ENCODE measurements at regions not wholly inside any gene's neighbourhood (a gene's known extent, or its start where the extent isn't known, plus 50 kb on each side); places are given as distances from the start of the nearest gene placed in this dataset.

DNA sequence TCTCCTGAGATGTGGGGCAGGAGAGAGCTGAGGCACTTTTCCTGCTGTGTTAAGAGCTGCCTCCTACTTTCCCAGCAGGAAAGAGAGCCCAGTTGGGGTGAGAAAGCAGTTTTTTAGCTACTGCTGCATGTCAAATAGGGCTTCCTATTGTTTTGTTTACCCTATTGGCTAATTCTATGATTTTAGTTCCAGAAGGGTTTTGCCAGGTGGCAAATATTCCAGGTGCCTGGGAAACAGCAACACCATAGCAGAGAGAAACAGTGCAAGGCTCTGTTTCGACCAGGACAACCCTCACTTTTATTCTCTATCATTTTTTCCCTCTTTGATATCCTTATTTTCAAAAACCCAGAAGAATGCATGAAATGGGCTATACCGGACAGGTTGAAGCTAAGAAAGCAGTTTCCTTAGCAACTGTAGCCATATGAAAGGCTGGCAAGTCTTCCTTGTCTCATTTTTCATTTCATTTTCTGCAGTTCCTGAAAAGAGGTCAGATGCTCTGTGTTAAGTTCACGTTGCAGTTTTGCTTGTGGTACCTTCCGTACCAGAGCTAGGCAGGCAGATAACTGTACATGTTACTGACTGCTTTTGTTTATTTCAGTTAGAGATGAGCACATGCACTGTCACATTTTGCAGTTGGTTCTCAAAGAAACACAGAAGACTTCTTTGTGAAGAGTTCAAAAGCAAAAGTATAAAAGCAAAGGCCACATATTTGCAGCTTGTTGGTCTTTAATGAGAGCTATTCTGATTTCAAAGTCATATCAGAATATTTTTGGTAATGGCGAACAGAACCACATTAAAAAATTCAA, 84.8 kb downstream of the AQP4 start:
- Histone ChIP-seq H3K4me1 (no peaks in the 10 kb centered on the region), H3K4me3 (no peak overlapping the region), H3K9me3 (no peaks in the 10 kb centered on the region), H3K27ac (no peak overlapping the region), H3K27me3 (no peaks in the 10 kb centered on the region), H3K36me3 (no peaks in the 10 kb centered on the region)
- TF ChIP-seq, protein P1, sequence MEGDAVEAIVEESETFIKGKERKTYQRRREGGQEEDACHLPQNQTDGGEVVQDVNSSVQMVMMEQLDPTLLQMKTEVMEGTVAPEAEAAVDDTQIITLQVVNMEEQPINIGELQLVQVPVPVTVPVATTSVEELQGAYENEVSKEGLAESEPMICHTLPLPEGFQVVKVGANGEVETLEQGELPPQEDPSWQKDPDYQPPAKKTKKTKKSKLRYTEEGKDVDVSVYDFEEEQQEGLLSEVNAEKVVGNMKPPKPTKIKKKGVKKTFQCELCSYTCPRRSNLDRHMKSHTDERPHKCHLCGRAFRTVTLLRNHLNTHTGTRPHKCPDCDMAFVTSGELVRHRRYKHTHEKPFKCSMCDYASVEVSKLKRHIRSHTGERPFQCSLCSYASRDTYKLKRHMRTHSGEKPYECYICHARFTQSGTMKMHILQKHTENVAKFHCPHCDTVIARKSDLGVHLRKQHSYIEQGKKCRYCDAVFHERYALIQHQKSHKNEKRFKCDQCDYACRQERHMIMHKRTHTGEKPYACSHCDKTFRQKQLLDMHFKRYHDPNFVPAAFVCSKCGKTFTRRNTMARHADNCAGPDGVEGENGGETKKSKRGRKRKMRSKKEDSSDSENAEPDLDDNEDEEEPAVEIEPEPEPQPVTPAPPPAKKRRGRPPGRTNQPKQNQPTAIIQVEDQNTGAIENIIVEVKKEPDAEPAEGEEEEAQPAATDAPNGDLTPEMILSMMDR (IDR thresholded peaks at IDR 0.05): no peak
- no peak for TF ChIP-seq POLR2A (IDR thresholded peaks at IDR 0.05)
- no peak for DNase-seq
- intact Hi-C loops (cut with DNase I; ENCODE audit: low total_unique reads): no loop called here

DNA sequence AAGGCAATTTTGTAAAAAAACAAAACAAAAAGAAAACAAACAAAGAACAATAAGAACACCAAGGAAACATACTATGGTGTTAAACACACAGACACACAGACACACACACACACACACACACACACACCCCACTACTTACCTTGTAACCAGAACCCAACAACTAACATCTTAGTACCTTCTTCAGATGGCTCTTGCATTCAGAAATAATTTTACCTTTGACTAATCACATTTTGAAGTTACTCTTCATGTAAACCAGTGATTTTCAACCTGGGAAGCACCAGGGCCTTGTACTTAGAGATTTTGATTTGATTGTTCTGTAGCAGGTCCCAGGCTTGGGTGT, 87.5 kb downstream of the AQP4 start:
- Histone ChIP-seq H3K27ac (no peak overlapping the region), H3K9me3 (no peaks in the 10 kb centered on the region), H3K4me1 (no peaks in the 10 kb centered on the region), H3K4me3 (no peak overlapping the region), H3K27me3 (no peaks in the 10 kb centered on the region), H3K36me3 (no peaks in the 10 kb centered on the region)
- intact Hi-C loops (cut with DNase I; ENCODE audit: low total_unique reads): no loop called here
- no peak for DNase-seq
- TF ChIP-seq, protein P1 (IDR thresholded peaks at IDR 0.05): no peak
- TF ChIP-seq POLR2A (IDR thresholded peaks at IDR 0.05): no peak

DNA sequence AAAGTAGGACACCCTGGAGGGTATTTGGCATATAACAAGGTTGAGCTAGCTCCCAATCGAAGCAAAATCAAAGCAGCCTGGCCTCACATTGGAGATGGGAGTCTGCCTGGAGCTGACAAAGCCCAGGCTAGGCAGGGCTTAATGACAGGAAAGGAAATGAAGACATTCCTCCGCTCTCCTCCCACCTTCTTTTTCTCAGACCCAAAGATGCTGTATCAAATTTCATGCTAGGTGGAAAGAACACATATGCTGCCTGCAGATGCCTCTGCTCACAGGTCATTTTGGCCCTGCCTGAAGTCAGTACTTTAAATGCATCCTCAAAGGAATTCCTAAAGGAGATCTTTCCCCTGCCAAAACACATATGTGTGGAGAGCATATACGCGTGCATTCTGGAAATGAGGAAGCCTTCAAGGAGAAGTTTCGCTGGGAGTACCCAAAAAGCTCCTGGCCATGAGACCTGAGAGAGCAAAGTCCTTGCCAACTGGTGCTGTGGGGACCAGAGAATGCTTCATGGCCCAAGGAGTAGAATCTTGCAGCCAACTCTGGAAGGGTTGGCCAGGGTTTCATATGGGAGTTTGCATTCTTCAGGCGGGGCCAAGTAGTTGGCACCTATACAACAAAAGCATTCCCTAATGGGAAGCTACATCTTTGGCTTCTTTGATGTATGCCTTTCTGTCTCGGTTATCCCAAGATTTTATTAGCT, 88.0 kb downstream of the AQP4 start:
- Histone ChIP-seq H3K36me3 (no peaks in the 10 kb centered on the region), H3K9me3 (no peaks in the 10 kb centered on the region), H3K27me3 (no peaks in the 10 kb centered on the region), H3K4me1 (no peaks in the 10 kb centered on the region), H3K4me3 (no peak overlapping the region), H3K27ac (no peak overlapping the region)
- no peak for DNase-seq
- TF ChIP-seq, protein P1 (IDR thresholded peaks at IDR 0.05): no peak
- TF ChIP-seq POLR2A (IDR thresholded peaks at IDR 0.05): no peak
- intact Hi-C loops (cut with DNase I; ENCODE audit: low total_unique reads): no loop called here

DNA sequence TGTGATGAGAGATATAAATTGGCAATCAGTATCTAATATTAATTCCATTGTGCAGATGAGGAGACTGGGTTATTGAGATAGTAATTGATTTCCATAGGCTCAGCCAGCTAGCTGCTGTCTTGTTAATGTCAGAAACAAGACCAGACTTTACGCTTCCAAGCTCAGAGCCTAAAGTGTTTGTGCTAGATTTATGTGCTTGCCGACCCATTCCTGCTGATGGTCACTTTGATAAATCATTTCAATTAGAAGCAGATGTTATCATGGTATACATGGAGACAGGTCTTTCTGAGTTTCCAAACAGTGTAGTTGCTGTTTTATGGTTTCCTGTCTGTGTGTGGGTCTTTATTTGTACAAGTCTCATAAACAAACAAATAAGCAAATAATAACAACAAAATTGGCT, 92.8 kb downstream of the AQP4 start:
- Histone ChIP-seq H3K27me3 (no peaks in the 10 kb centered on the region), H3K4me1 (no peaks in the 10 kb centered on the region), H3K4me3 (no peak overlapping the region), H3K36me3 (no peaks in the 10 kb centered on the region), H3K27ac (no peak overlapping the region), H3K9me3 (no peaks in the 10 kb centered on the region)
- no peak for TF ChIP-seq POLR2A (IDR thresholded peaks at IDR 0.05)
- TF ChIP-seq, protein P1 (IDR thresholded peaks at IDR 0.05): no peak
- intact Hi-C loops (cut with DNase I; ENCODE audit: low total_unique reads): no loop called here
- no peak for DNase-seq

DNA sequence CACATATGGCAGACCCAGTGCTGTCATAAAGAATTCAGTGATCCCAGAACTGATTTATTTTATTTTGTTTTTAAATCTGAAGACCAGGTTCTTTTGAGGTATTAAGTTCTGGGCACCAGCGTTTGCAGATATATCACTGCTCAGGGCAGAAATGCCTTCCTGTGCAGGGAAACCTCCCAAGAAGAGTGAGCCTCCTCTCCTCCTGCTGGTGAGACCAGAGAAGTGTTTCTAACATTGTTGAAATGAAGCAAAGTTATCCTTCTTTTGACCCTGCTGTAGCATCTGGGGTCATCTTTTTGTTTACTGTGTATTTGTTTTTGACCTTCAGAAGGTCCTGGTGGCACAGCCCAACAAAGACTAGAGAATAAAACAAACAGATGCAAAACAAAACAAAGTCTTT, 94.0 kb downstream of the AQP4 start:
- TF ChIP-seq, protein P1 (IDR thresholded peaks at IDR 0.05): no peak
- TF ChIP-seq POLR2A (IDR thresholded peaks at IDR 0.05): no peak
- H3K4me3 ChIP-seq: no peak overlapping the region
- H3K36me3 ChIP-seq: no peaks in the 10 kb centered on the region
- H3K27ac ChIP-seq: no peak overlapping the region
- no peak for DNase-seq
- intact Hi-C loops (cut with DNase I; ENCODE audit: low total_unique reads): no loop called here
- no peaks in the 10 kb centered on the region for H3K9me3 ChIP-seq
- no peaks in the 10 kb centered on the region for H3K4me1 ChIP-seq
- no peaks in the 10 kb centered on the region for H3K27me3 ChIP-seq
